Mesenchymal stem cell (in vitro differentiated cells and primary cell): ENCODE measurements at regions not wholly inside any gene's neighbourhood (a gene's known extent, or its start where the extent isn't known, plus 50 kb on each side); places are given as distances from the start of the nearest gene placed in this dataset.

ENCODE experiments used
- DNase-seq: peaks from one replicate; pipeline ENCODE4 v3.0.0-alpha.2; 2013
- H2AFZ ChIP-seq: one replicate; pipeline ENCODE4 v1.6.1; 2013; ENCODE audit warnings: low read depth, mild to moderate bottlenecking, control low read depth, inconsistent platforms, low read length, moderate library complexity
- H2AK5ac ChIP-seq: 2 replicates; pipeline ENCODE4 v1.6.1; 2013; ENCODE audit warnings: low read length, moderate library complexity, mild to moderate bottlenecking, inconsistent platforms; ENCODE audit not compliant: severe bottlenecking
- H2BK120ac ChIP-seq: one replicate; pipeline ENCODE4 v1.6.1; 2013; ENCODE audit warnings: low read depth, mild to moderate bottlenecking, inconsistent platforms, low read length, moderate library complexity
- H2BK12ac ChIP-seq, 2 experiments: one replicate each; pipeline ENCODE4 v1.6.1; 2013; ENCODE audit warnings: inconsistent platforms in 2 of 2, low read length in 2 of 2, mild to moderate bottlenecking in 2 of 2, moderate library complexity in 2 of 2, control low read depth in 1 of 2
- H2BK15ac ChIP-seq: one replicate; pipeline ENCODE4 v1.6.1; 2013; ENCODE audit warnings: mild to moderate bottlenecking, low read depth, inconsistent platforms; ENCODE audit not compliant: poor library complexity, severe bottlenecking
- H2BK5ac ChIP-seq: 2 replicates; pipeline ENCODE4 v1.6.1; 2013; ENCODE audit warnings: low read depth, mild to moderate bottlenecking, low read length, control low read depth, inconsistent platforms; ENCODE audit not compliant: poor library complexity, severe bottlenecking
- H3K14ac ChIP-seq, 2 experiments: one replicate each; pipeline ENCODE4 v1.6.1; 2013; ENCODE audit warnings: inconsistent platforms in 2 of 2, low read length in 2 of 2, control low read depth in 1 of 2, mild to moderate bottlenecking in 1 of 2, moderate library complexity in 1 of 2
- H3K18ac ChIP-seq, 2 experiments: one replicate each; pipeline ENCODE4 v1.6.1; 2013; ENCODE audit warnings: inconsistent platforms in 2 of 2, low read length in 2 of 2, control low read depth in 1 of 2, low read depth in 1 of 2, mild to moderate bottlenecking in 1 of 2
- H3K23ac ChIP-seq, 2 experiments: one replicate each; pipeline ENCODE4 v1.6.1; 2013; ENCODE audit warnings: inconsistent platforms in 2 of 2, low read length in 2 of 2, mild to moderate bottlenecking in 2 of 2, moderate library complexity in 2 of 2, control low read depth in 1 of 2
- H3K27ac ChIP-seq: 2 replicates; pipeline ENCODE4 v1.5.1; 2013; ENCODE audit warnings: mild to moderate bottlenecking, moderate library complexity, low read length, control low read depth, inconsistent platforms; ENCODE audit not compliant: poor library complexity, severe bottlenecking
- H3K27me3 ChIP-seq, 2 experiments: 2 replicates each; pipeline versions ENCODE4 v1.6.1 to v1.7.0; 2013; ENCODE audit warnings: low read length in 2 of 2, mild to moderate bottlenecking in 2 of 2, moderate library complexity in 2 of 2, control low read depth in 1 of 2, inconsistent platforms in 1 of 2; ENCODE audit not compliant: control insufficient read depth in 1 of 2, insufficient read depth in 1 of 2
- H3K36me3 ChIP-seq, 2 experiments: 2 replicates each; pipeline versions ENCODE4 v1.6.1 to v1.7.0; 2013; ENCODE audit warnings: low read length in 2 of 2, control low read depth in 1 of 2, inconsistent platforms in 1 of 2, low read depth in 1 of 2, mild to moderate bottlenecking in 1 of 2; ENCODE audit not compliant: insufficient read depth in 2 of 2, control insufficient read depth in 1 of 2
- H3K4ac ChIP-seq, 2 experiments: one replicate each; pipeline ENCODE4 v1.6.1; 2013; ENCODE audit warnings: inconsistent platforms in 2 of 2, low read length in 2 of 2, mild to moderate bottlenecking in 2 of 2, moderate library complexity in 2 of 2, control low read depth in 1 of 2, low read depth in 1 of 2
- H3K4me1 ChIP-seq: 2 replicates; pipeline ENCODE4 v1.6.1; 2013; ENCODE audit warnings: low read depth, low read length, control low read depth; ENCODE audit not compliant: control insufficient read depth, insufficient read depth
- H3K4me2 ChIP-seq: 2 replicates; pipeline ENCODE4 v1.6.1; 2013; ENCODE audit warnings: low read length, mild to moderate bottlenecking, inconsistent platforms; ENCODE audit not compliant: poor library complexity, severe bottlenecking
- H3K4me3 ChIP-seq, 2 experiments: 2 replicates each; pipeline versions ENCODE4 v1.5.1 to v1.7.0; 2013; ENCODE audit warnings: low read length in 2 of 2, mild to moderate bottlenecking in 2 of 2, control low read depth in 1 of 2, low read depth in 1 of 2; ENCODE audit not compliant: insufficient read depth in 1 of 2
- H3K79me1 ChIP-seq: replicated peaks from 2 replicates; pipeline ENCODE4 v1.6.1; 2013; ENCODE audit warnings: mild to moderate bottlenecking, control low read depth, low read length, inconsistent platforms; ENCODE audit not compliant: poor library complexity, severe bottlenecking
- H3K9ac ChIP-seq: 2 replicates; pipeline ENCODE4 v1.7.0; 2013; ENCODE audit warnings: mild to moderate bottlenecking, low read length, moderate library complexity
- H3K9me3 ChIP-seq: 2 replicates; pipeline ENCODE4 v1.7.0; 2013; ENCODE audit warnings: mild to moderate bottlenecking, low read length; ENCODE audit not compliant: control insufficient read depth
- H4K8ac ChIP-seq: one replicate; pipeline ENCODE4 v1.6.1; 2013; ENCODE audit warnings: inconsistent platforms, mild to moderate bottlenecking, low read length, moderate library complexity
- H4K91ac ChIP-seq: one replicate; pipeline ENCODE4 v1.6.1; 2013; ENCODE audit warnings: mild to moderate bottlenecking, low read length, inconsistent platforms
- WGBS: methylation state at CpG from one replicate; pipeline ENCODE4 v1.1.7; 2013; ENCODE audit warnings: mixed read lengths; 5-methylcytosine and 5-hydroxymethylcytosine counted together

- Histone ChIP-seq H2BK15ac (no peak overlapping the region), H3K18ac (no peak overlapping the region), H3K4me3 (no peak overlapping the region), H2AK5ac (no peak overlapping the region), H4K8ac (no peak overlapping the region), H3K27me3 (no peaks in the 10 kb centered on the region), H3K9me3 (no peaks in the 10 kb centered on the region), H3K4ac (no peak overlapping the region), H2AFZ (no peak overlapping the region), H3K14ac (no peak overlapping the region), H3K9ac (no peak overlapping the region), H3K23ac (no peak overlapping the region), H2BK120ac (no peak overlapping the region), H3K27ac (no peak overlapping the region), H3K4me2 (no peak overlapping the region), H2BK5ac (no peak overlapping the region), H4K91ac (no peak overlapping the region), H3K4me1 (no peaks in the 10 kb centered on the region), H3K36me3 (no peaks in the 10 kb centered on the region), H2BK12ac (no peak overlapping the region), H3K79me1 (no peaks in the 10 kb centered on the region)
- WGBS, result no CpG with 5 or more reads among the region's 1 CpG
- peak; percentile 62 for DNase-seq
Measured at GRCh38 chr11:29129844-29130243, 887.0 kb downstream of the KCNA4 start.

GRCh38 chr11:29127461-29127860, 889.4 kb downstream of the KCNA4 start:
- H2BK5ac ChIP-seq, result no peak overlapping the region
- no peak overlapping the region for H2AK5ac ChIP-seq
- no peak overlapping the region for H2BK12ac ChIP-seq
- no peak for DNase-seq
- H3K23ac ChIP-seq, result no peak overlapping the region
- H3K36me3 ChIP-seq, result no peaks in the 10 kb centered on the region
- no peaks in the 10 kb centered on the region for H3K79me1 ChIP-seq
- no peak overlapping the region for H2BK15ac ChIP-seq
- H4K8ac ChIP-seq, result no peak overlapping the region
- H3K27me3 ChIP-seq, result no peaks in the 10 kb centered on the region
- H3K4me3 ChIP-seq, result no peak overlapping the region
- H3K9me3 ChIP-seq, result no peaks in the 10 kb centered on the region
- no peak overlapping the region for H4K91ac ChIP-seq
- no peak overlapping the region for H3K27ac ChIP-seq
- no peak overlapping the region for H2AFZ ChIP-seq
- peaks cover 2% of the 10 kb centered on the region for H3K4me1 ChIP-seq
- no peak overlapping the region for H3K4me2 ChIP-seq
- no peak overlapping the region for H3K9ac ChIP-seq
- H3K4ac ChIP-seq, result no peak overlapping the region
- no peak overlapping the region for H3K14ac ChIP-seq
- H3K18ac ChIP-seq, result no peak overlapping the region
- no peak overlapping the region for H2BK120ac ChIP-seq

- Histone ChIP-seq H3K27ac (no peak overlapping the region), H3K23ac (no peak overlapping the region), H2BK12ac (peak overlapping the region in 1 of 2 experiments; percentile 3), H3K4me1 (peaks cover 2% of the 10 kb centered on the region), H4K8ac (no peak overlapping the region), H3K9ac (no peak overlapping the region), H3K79me1 (no peaks in the 10 kb centered on the region), H3K14ac (no peak overlapping the region), H3K4me3 (no peak overlapping the region), H2BK120ac (no peak overlapping the region), H2AK5ac (no peak overlapping the region), H3K9me3 (no peaks in the 10 kb centered on the region), H2AFZ (no peak overlapping the region), H3K18ac (no peak overlapping the region), H3K4ac (no peak overlapping the region), H4K91ac (no peak overlapping the region), H2BK5ac (no peak overlapping the region), H3K36me3 (no peaks in the 10 kb centered on the region), H3K4me2 (no peak overlapping the region), H2BK15ac (no peak overlapping the region), H3K27me3 (no peaks in the 10 kb centered on the region)
- DNase-seq, result no peak
Measured at GRCh38 chr11:29125606-29126005, 891.2 kb downstream of the KCNA4 start.

GRCh38 chr11:29124470-29124869, 892.4 kb downstream of the KCNA4 start:
- Histone ChIP-seq H3K14ac (no peak overlapping the region), H3K4me3 (no peak overlapping the region), H3K79me1 (no peaks in the 10 kb centered on the region), H3K9me3 (no peaks in the 10 kb centered on the region), H2BK12ac (peak overlapping the region in 1 of 2 experiments; percentile 97), H2AFZ (no peak overlapping the region), H2AK5ac (no peak overlapping the region), H2BK5ac (no peak overlapping the region), H3K4me2 (no peak overlapping the region), H3K4me1 (peaks cover 3% of the 10 kb centered on the region), H3K27ac (no peak overlapping the region), H3K23ac (no peak overlapping the region), H2BK15ac (no peak overlapping the region), H2BK120ac (no peak overlapping the region), H3K9ac (no peak overlapping the region), H3K4ac (peak overlapping the region in 1 of 2 experiments; percentile 24), H4K91ac (no peak overlapping the region), H4K8ac (no peak overlapping the region), H3K27me3 (no peaks in the 10 kb centered on the region), H3K18ac (peak overlapping the region in 1 of 2 experiments; percentile 77), H3K36me3 (no peaks in the 10 kb centered on the region)
- 91% methylated on average over 8 of the region's 8 CpGs for WGBS
- DNase-seq, result no peak
